H4 (cell line): ENCODE measurements at regions not wholly inside any gene's neighbourhood (a gene's known extent, or its start where the extent isn't known, plus 50 kb on each side); places are given as distances from the start of the nearest gene placed in this dataset.

Experiments
- DNase-seq: peaks from one replicate; pipeline ENCODE4 v3.0.0-alpha.2; 2015; ENCODE audit warnings: low spot score

DNA sequence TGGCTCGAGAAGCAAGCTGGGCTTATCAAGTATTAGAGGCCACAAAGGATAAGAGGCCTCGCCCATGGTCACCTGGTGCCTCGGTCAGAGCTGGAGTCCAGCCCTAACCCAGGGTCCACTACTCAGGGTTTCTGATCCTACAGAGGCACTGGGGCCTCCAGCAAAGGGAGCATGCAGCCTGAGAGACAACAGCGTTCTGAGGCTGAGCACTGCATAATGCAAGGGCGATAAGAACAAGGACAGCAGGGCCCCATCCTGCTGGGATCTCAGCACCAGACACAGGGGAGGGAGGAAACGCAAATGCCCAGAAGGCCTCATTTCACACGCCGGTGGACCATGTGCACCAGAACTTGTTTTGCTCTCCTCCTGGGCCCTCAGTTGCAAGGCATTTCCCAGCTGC is 63.0 kb downstream of the C5orf15 start:
- DNase-seq = no peak

DNA sequence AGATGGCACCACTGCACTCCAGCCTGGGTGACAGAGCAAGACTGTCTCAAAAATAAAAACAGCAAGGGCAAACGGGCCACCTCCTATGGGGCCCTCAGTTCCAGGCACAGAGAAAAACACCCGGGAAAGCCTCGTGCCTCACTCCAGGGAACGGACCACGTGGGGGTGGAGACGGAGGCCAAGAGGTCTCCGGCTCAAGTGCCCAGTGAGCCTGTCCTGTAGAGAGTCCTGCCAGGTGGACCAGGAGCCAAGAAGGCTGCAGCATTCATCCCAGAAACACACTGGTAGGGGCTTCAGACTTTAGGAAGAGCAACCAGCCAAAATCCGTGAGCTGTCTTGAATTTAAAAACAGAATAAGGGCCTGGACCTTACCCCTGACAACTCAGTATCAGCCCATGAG is 63.8 kb downstream of the C5orf15 start:
- no peak for DNase-seq

DNA sequence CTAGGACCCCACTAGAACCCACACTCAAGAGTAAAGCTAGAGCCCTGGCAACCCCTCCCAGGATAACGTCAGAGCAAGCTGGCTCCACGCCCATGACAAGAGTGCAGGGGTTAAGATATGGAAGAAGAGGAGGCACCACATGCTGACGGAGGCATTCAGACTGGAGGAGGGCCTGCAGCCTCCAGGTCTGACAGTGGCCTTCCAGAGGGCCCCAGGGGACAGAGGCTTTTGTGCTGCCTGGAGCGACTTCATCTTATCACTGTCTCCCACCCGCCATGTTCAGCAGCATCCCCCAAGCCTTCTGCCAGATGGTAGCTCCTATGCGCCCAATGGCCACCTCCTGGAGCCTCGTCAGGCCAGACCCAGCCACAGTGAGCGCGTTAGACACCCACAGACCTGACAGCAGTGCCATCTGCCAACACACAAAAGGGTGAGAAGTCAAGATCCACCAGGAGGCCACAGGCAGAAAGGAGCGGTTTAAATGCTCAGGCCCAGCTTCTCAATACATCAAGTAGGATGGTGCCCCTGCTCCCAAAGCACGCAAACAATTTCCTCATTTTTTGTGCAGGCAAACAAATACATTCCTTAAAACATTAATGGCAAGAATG is 65.8 kb downstream of the C5orf15 start:
- no peak for DNase-seq

DNA sequence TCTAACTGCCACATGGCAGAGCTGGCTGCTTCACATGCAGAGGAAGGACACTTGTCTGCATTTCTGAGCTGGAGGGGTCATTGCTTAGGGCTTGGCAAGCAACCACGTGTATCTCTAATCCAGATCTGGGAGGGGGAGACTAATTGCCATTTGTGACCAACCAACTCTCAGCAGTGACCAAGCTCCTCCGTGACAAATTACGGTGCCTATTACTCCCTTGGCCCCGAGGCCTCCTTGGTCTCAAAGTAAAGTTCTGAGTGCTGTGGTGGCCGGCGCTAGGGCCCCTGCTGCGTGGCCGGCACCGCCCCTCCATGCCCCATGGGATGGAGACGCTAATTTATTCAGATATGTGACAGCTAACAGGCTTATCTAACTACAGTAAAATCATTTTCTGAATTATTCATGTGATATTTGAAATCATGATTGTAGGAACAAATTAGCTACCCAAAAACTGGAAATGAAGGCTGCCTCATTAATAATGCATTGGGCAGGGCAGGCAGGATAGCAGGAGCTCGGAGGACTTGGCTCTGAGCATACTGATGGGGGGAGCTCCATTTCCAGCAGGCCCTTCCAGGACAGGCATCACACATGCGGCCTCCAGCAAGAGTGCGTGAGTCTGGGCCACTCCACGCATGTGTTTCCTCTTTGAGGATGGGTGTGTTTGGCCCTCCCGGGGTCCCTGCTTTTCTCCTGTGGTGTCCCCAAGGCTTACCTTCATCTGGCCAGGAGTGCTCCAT is 67.7 kb downstream of the C5orf15 start:
- no peak for DNase-seq

DNA sequence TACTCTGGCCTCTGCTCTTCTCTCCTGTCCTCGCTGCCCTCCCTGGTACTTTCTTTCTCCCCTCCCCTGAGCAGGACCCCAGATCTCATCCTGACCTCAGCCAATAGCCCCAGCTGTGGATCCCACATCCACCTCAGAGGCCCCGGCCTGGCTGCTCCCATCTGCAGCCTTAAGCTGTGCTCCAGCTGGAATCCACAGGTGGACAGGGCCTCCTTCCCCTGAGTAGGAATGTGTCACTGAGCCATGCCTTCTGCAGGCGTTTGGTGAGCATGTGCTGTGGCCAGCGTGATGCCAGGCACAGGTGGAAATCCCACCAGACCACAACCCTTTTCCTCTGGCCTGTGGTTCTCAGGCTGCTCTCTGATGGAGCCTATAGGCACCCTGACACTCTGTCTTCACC is 68.9 kb downstream of the C5orf15 start:
- DNase-seq = no peak

DNA sequence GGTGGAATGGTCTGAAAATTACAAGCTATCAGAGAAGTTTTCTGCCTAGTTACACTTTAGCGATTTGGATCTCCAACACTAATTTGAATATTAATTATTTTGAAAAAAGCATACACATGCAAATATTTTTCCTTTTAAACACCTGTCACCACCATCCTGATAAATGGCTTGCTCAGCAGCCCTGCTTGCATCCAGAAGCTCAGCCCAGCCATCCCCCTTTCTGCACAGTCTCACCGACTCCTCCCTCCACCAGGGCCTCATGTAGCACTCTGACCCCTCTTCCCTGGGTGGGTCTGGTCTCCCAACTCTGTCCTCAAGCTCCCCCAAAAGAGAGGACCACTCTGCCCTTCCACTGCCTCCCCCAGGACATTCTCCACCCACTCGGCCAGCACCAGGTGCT is 70.0 kb downstream of the C5orf15 start:
- DNase-seq = no peak

DNA sequence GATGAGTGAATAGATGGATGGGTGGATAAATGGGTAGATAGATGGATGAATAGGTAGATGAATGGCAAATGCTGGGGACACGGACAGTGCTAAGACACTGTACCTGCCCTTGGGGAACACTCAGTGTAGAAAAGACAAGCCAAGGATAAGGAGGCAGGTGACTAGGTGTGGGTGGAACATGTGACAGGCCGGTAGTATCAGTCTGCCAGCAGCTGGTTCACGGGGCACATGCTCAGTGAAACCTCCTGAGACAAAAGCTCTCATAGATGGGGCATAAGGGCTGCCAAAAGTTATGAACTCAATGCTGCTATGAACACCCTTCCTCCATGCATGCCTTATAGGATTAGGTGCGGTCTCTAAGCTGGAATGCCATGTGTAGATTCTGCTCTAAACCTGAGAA is 71.0 kb downstream of the C5orf15 start:
- no peak for DNase-seq

DNA sequence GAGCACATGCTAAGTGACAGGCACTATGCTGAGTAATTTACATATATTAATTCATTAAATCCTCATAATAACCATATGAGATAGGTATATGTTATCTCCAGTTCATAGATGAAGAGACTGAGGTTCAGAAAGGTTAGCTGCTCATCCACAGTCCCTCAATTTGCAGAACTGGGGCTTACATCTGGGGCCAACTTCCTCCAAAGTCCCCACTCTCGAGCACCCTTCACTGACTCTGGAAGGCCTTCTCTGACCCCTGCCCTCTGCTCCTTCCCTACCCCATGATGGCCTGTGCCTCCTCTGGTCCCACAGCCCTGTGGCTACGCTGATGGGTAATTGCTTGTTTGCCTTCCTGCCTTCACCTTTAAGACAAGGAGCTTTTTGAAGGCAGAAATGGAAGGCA is 71.6 kb downstream of the C5orf15 start:
- no peak for DNase-seq

DNA sequence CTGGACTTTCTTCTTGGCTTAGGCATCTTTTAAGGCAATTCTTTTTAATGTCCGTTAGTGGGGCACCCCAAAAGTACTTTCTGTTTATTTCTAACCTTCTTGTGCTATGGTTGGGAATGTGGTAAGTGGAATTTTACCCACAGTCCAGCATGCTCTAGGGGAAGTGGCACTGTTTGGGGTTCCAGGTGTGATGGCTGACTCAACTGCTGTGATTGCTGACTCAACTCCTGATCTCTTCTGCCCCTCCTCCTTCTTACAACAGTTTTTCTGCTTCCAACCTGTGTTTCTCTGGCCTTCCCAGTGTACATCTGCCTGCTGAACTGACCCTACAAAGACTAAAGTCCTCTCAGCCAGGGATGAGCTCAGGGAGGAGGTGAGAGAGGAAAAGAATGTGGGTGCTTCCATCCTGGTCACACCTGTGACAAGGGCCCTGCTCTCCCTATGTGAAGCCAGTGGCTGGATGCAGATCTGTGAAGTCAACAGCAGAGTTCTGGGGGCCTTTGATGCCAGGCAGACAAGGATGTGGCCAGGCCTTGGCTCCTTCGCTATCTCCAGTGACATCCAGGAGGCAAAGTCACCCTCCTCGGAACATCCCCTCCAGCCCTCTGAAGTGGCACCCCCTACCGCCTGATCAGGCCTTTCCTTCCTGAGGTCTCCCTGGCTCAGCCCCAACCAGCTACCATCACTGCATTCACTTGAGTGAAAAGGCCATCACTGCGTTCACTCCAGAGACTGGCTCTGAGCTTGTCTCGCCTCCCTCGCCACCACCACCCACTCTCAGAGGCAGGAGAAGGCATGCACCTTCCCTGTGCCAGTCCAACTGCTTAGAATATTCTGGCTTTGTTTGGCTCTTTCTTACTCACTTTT is 72.2 kb downstream of the C5orf15 start:
- DNase-seq = no peak

DNA sequence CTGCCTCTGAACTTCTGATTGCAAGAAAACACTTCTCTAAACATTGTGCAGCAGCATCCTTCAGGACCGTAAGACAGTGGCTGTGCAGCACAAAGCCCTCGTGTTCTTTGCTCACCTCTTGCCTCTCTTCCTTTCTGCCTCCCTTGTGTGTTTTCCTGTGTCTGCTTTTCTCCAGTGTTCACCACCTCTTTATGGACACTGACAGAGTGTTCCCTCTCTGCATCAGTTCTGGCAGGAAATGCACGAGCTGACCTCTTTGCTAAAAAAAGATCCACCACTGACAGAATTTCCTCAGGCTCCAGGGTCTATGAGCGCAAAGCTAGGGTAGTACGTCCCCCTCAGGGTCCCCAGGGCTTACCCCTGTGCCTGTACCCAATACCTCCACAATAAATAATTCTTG is 74.3 kb downstream of the C5orf15 start:
- DNase-seq = no peak

DNA sequence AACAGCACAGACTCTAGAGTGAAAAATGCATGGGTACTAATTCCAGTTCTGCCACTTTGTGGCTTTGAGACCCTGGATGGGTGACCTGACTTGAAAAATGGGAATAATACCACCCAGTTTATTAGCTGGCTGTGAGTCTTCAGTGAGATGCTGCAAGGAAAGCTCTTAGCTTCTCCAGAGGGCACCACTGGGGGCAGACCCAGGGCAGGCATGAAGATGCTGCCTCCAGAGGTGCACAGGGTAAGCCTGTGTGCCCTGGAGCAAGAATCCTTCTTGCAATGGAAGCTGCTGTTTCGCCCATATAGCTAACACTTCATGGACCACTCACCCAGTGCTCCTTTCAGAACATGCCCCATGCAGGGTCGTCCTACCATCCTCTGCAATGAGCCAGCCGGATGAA is 75.7 kb downstream of the C5orf15 start:
- DNase-seq = no peak

DNA sequence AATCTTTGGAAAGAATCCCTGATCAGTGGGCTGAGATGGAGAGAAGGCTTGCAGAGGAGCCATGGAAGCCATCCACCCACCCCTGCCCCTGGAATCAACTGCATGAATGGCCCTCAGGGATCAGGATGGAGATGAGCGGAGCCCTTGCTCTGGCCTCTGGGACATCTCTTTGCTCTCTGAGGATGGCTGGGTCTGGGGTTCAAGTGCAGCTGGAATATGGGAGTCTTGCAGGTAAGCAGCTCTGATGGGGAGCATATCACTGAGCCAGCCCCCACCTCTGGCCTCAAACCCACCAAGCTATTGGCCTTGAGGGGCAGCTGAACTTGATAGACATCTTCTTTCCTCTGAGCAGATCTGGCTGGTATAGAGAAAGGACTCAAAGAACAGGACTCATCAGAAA is 76.1 kb downstream of the C5orf15 start:
- DNase-seq = no peak

DNA sequence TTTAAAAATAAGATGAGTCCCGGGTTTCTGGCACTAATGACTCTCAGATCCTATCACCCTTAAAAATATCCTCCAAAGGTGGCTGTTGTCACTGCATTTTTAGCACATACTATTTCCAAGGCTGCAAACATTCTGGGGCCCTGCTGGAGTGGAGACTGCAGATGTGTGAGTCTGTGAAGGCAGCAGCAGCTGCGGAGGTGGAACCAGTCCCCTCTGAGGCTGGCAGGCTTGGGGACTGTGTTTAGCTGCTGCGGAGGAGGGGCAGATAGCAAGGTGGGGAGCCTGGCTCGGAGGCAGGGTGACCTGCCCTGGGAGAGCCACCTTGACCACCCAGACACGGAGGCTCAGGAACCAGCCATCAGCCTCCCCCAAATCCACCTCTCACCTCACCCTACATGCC is 77.0 kb downstream of the C5orf15 start:
- DNase-seq = no peak

DNA sequence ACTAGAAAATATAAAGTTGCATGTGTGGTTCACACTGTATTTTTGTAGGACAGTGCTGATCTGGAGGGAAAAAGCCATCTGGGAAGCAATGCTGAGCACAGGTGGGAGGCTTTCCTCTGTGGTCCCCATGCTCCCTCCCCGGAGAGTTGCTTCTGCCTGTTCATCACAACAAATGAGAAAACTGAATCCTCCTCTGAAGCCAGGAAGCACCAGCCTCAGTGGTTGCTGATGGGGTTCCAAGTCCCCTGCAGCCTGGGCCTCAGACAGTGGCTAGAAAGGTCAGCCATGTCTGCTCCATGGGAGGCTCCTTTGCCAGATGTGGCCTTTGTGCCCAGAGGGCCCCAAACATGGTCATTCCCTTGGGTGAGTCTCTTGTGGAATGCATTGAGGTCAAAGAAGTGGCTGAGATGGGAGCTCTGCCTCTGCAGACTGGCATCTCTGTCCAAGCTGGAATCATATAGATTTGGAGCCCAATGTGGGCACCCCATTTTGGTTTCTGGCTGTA is 77.6 kb downstream of the C5orf15 start:
- DNase-seq = no peak

DNA sequence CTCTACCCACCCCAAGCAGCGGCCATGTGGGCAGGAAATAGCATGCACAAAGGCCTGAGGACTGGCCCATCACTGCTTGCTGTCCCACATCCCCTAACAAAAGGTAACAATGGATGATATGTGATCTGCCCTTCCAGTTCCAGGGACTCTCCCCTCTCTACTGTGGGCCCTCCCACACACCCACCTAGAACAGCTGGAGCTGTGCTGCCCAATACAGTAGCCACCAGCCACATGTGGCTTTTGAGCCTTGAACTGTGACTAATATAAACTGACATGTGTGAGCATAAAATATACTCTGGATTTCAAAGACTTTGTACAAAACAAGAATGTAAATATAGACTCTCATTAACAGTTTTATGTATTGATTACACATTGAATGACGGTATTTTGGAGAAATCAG is 78.1 kb downstream of the C5orf15 start:
- DNase-seq = no peak

DNA sequence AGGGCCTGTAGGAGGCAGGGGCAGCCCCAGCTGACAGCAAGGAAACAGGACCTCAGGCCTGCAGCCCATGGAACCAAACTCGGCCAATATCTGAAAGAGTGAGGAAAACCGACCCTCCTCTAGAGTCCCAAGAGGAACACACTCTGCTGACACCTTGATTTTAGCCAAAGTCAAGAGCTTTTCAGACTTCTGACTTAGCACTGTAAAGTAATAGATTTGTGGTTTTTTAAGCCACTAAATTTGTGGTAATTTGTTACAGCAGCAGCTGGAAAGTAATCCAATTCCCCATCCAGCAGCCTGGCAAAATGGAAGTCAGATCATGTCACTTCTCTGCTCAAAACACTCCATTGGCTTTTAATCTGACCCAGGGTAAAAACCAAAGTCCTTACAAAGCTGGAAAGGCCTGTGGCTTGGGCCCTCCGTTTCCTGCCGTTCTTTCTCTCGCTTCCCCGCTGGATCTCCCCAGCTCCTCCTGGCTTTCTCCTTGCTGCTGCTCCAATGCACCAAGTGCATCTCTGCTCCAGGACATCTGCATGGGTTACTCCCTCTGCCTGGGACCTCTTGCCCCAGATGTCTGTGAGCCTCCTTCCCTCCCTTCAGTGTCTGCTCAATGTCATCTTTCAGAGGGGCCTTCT is 79.0 kb downstream of the C5orf15 start:
- no peak for DNase-seq

DNA sequence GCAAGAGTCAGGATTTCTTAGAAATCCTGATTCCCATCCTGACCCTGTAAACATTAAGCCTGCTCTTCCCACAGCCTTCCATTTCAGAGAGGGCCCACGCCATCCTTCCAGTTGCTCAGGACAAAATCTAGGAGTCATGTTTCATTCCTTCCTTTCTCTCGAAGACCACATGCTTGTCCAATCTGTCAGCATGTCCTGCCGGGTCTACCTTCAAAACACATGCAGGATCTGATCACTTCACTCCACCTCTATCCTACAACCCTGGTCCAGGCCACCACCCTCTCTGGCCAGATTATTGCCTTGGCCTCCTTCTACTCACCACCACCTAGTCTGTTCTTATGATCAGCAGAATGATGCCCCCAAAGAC is 79.8 kb downstream of the C5orf15 start:
- no peak for DNase-seq

DNA sequence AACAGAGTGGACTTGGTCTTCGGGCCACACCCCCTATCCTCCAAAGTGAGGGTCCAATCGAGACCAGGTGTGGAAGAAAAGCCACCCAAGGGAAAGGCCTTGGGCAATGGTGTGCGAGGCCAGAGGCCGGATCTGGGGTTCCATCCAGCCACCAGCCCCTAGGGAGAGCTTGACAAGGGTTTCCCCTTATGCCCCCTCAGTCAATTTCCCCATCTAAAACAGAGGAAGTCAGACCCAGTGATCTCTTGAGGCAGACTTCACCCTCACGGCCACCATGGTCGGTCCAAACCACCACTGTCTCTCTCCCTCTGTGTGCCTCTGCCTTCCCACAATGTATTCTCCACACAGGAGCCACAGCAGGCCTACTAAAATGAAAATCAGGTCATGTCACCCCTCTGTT is 82.9 kb downstream of the C5orf15 start:
- no peak for DNase-seq

DNA sequence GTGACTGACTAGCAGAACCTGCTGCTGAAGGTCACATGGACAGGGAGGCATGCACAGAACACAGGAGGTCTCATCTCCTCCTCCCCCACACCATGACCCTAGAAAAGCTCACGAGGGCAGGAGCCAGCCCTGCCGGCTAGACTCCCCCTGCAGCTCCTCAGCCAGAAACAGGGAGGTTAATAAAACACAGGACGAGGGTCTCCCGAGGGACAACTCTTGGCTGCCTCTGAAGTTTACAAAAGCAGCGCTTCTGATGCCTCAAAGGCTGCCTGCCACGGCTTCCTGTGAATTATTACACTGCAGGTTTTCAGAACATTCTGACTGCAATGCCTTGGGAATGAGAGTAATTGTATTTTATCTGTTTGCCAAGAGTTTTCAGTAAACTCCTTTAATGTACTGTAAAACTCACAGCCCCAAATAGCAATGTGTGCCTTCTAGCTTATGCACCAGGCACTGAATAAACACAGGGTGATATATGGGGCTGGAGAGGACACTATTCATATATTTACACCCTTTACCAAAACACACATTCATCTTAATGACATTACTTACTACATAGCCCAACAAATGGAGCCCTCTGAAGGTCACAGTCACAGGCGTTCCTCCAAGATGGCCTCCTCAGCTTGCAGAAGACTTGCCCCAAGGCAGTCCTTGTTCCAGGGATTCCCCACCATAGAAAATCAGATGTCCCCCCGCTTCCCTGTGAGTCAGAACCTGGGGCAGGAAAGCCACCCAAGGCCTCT is 83.7 kb downstream of the C5orf15 start:
- DNase-seq = no peak

DNA sequence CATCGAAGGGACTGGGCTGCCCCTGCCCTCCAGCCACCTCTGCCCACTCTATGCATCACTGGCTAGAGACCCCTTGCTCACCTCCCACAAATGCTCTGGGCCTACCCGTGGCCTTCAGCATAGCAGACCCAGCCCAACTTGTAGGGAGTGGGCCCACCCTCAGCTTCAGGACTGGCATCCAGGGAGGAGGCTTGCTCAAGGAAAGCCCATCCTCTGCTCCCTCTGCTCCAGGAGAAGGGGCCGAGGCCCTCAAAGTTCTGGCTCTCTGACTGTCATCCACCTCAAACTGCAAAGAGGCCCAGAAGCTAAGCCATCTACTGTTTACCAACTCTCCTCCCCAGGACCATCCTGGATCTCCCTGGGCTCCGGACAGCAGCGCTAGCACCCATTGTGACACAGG is 84.5 kb downstream of the C5orf15 start:
- DNase-seq = no peak

DNA sequence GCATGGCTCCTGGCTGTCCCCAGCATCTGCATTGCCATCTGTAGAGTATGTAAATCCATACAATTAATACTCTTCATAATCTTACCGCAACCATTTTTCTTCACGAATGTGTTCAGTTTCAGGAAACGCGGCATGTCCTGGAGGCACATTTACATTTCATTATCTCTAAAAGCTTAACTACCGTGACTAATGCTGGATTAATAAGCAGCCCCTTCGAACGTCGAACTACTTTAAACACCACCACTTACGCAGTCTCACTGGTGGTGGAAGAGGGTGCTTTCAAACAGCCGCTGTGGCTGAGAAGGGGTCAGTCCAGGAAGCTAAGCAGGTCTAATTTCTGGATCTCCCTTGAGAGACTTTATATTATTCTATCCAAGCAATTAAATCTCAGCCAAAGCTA is 85.6 kb downstream of the C5orf15 start:
- DNase-seq = no peak

DNA sequence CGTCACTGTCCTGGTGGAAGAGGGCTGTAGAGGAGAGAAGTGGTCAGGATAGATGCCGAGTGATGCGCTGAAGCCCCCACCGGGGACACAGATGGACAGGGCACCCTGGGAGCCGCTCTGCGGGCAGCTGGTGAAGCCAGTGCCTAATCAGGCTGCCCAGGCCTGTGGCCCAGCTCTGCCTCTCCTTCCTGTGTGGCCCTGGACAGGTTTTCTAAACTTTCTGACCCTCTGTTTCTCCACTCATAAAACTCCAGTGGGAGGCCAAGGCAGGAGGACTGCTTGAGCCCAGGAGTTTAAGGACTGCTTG is 86.1 kb downstream of the C5orf15 start:
- DNase-seq = no peak
